GM23338 (cell line): ENCODE measurements at regions not wholly inside any gene's neighbourhood (a gene's known extent, or its start where the extent isn't known, plus 50 kb on each side); places are given as distances from the start of the nearest gene placed in this dataset.

Source experiments
- ATAC-seq: fragments of 200-7000 bp; cut with Tn5 transposase; 3 replicates; pipeline ENCODE4 v1.9.1; 2020
- DNase-seq: peaks from one replicate; pipeline ENCODE4 v3.0.0-alpha.2; 2015; ENCODE audit warnings: low spot score
- H2AFZ ChIP-seq: fragments of 200-600 bp; sonication (generic); 2 replicates; pipeline ENCODE4 v1.8.0; 2016; ENCODE audit warnings: antibody characterized with exemption, mild to moderate bottlenecking, moderate library complexity
- H3F3A ChIP-seq: fragments of 200-600 bp; sonication (generic); replicated peaks from 2 replicates; pipeline ENCODE4 v1.8.0; 2017; ENCODE audit warnings: antibody characterized with exemption, mixed run types, low read depth
- H3K27ac ChIP-seq: fragments of 200-600 bp; sonication (generic); 2 replicates; pipeline ENCODE4 v1.6.1; 2016; ENCODE audit warnings: low read depth
- H3K27me3 ChIP-seq: fragments of 200-600 bp; sonication (generic); 2 replicates; pipeline ENCODE4 v1.8.0; 2016; ENCODE audit warnings: mild to moderate bottlenecking, mixed run types, moderate library complexity; ENCODE audit not compliant: insufficient read depth
- H3K36me3 ChIP-seq: fragments of 200-600 bp; sonication (generic); 2 replicates; pipeline ENCODE4 v1.8.0; 2016; ENCODE audit warnings: mild to moderate bottlenecking; ENCODE audit not compliant: insufficient read depth
- H3K4me1 ChIP-seq: fragments of 200-600 bp; sonication (generic); 2 replicates; pipeline ENCODE4 v1.8.0; 2016; ENCODE audit warnings: mild to moderate bottlenecking, moderate library complexity; ENCODE audit not compliant: insufficient read depth
- H3K4me2 ChIP-seq: fragments of 200-600 bp; sonication (generic); 2 replicates; pipeline ENCODE4 v1.7.1; 2017; ENCODE audit warnings: mixed run types
- H3K4me3 ChIP-seq: fragments of 200-600 bp; sonication (generic); 2 replicates; pipeline ENCODE4 v1.6.1; 2016; ENCODE audit warnings: mixed run types
- H3K79me2 ChIP-seq: fragments of 200-600 bp; sonication (generic); replicated peaks from 2 replicates; pipeline ENCODE4 v1.8.0; 2017; ENCODE audit warnings: mild to moderate bottlenecking; ENCODE audit not compliant: insufficient read depth
- H3K9me2 ChIP-seq: fragments of 200-600 bp; sonication (generic); 2 replicates; pipeline ENCODE4 v1.8.0; 2017; ENCODE audit not compliant: insufficient read depth
- H4K20me1 ChIP-seq: fragments of 200-600 bp; sonication (generic); replicated peaks from 2 replicates; pipeline ENCODE4 v1.8.0; 2017; ENCODE audit warnings: mild to moderate bottlenecking; ENCODE audit not compliant: insufficient read depth
- H3K27ac Mint-ChIP-seq: 2 replicates; pipeline ENCODE4 v1.8.0; 2020; ENCODE audit warnings: inconsistent platforms, mild to moderate bottlenecking, moderate library complexity, mixed read lengths
- H3K27me3 Mint-ChIP-seq: 3 replicates; pipeline ENCODE4 v1.8.0; 2022; ENCODE audit warnings: low read depth, mild to moderate bottlenecking, moderate library complexity, mixed read lengths, inconsistent platforms; ENCODE audit not compliant: insufficient read depth, poor library complexity
- H3K36me3 Mint-ChIP-seq: 3 replicates; pipeline ENCODE4 v1.8.0; 2021; ENCODE audit warnings: low read depth, mild to moderate bottlenecking, inconsistent platforms, moderate library complexity, mixed read lengths
- H3K4me1 Mint-ChIP-seq: 3 replicates; pipeline ENCODE4 v1.8.0; 2020; ENCODE audit warnings: mild to moderate bottlenecking, inconsistent platforms, mixed read lengths
- H3K4me3 Mint-ChIP-seq: 3 replicates; pipeline ENCODE4 v1.8.0; 2021; ENCODE audit warnings: moderate library complexity, mild to moderate bottlenecking, inconsistent platforms, mixed read lengths
- H3K9me3 Mint-ChIP-seq: 3 replicates; pipeline ENCODE4 v1.8.0; 2020; ENCODE audit warnings: moderate library complexity, mild to moderate bottlenecking, inconsistent platforms, mixed read lengths
- JUNB ChIP-seq: IDR thresholded peaks from one replicate; pipeline ENCODE4 v1.6.1; 2016; ENCODE audit warnings: antibody characterized with exemption; ENCODE audit not compliant: unreplicated experiment
- NANOG ChIP-seq: IDR thresholded peaks from 2 replicates; pipeline ENCODE4 v1.6.1; 2016; ENCODE audit warnings: antibody characterized with exemption, borderline replicate concordance
- POLR2AphosphoS5 ChIP-seq: IDR thresholded peaks from 2 replicates; pipeline ENCODE4 v1.6.1; 2016; ENCODE audit warnings: antibody characterized with exemption, low read depth
- STAT1 ChIP-seq: IDR thresholded peaks from one replicate; pipeline ENCODE4 v1.6.1; 2016; ENCODE audit warnings: antibody characterized with exemption; ENCODE audit not compliant: unreplicated experiment
- TF ChIP-seq, protein P1 (sequence below): IDR thresholded peaks from one replicate; pipeline ENCODE4 v1.6.1; 2018; ENCODE audit warnings: antibody characterized with exemption; ENCODE audit not compliant: unreplicated experiment
- TF ChIP-seq, protein P2 (sequence below): fragments of 250-450 bp; sonication (Bioruptor Pico); IDR thresholded peaks from 2 replicates; pipeline ENCODE4 v1.5.0; 2020; ENCODE audit warnings: mild to moderate bottlenecking, moderate library complexity

DNA sequence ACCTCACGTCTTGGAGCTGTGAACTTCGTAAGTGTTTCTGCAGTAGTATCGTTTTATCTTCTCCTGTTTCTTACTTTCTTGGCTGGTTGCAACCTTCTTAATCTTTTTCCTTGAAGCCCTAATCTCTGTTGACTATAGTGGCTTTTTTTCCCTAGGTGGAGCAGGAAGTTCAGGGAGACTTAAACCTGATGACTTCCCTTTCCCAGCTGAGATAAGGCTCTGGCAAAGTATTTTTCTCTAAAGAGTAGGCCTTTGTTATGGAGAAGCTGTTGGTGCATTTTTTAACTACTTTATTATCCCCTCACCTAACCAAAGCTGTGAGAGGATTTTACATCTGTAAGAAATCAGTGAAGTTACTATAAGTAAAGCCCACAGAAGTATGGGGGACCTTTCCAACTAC lies 723.1 kb upstream of the RIOK2 start:
- Mint-ChIP-seq H3K4me3 (no peak overlapping the region), H3K9me3 (peaks cover 61% of the 10 kb centered on the region), H3K27ac (no peak overlapping the region), H3K27me3 (no peaks in the 10 kb centered on the region), H3K4me1 (peaks cover 15% of the 10 kb centered on the region; the same call in 2 of the 3 replicates), H3K36me3 (peaks cover 58% of the 10 kb centered on the region)
- H3K4me3 ChIP-seq, result 0 out of 2 replicates have a peak overlapping the region, but pooled peaks have one; percentile 12
- peaks cover 9% of the 10 kb centered on the region for H3K4me1 ChIP-seq
- no peaks in the 10 kb centered on the region for H3F3A ChIP-seq
- TF ChIP-seq, protein P1, sequence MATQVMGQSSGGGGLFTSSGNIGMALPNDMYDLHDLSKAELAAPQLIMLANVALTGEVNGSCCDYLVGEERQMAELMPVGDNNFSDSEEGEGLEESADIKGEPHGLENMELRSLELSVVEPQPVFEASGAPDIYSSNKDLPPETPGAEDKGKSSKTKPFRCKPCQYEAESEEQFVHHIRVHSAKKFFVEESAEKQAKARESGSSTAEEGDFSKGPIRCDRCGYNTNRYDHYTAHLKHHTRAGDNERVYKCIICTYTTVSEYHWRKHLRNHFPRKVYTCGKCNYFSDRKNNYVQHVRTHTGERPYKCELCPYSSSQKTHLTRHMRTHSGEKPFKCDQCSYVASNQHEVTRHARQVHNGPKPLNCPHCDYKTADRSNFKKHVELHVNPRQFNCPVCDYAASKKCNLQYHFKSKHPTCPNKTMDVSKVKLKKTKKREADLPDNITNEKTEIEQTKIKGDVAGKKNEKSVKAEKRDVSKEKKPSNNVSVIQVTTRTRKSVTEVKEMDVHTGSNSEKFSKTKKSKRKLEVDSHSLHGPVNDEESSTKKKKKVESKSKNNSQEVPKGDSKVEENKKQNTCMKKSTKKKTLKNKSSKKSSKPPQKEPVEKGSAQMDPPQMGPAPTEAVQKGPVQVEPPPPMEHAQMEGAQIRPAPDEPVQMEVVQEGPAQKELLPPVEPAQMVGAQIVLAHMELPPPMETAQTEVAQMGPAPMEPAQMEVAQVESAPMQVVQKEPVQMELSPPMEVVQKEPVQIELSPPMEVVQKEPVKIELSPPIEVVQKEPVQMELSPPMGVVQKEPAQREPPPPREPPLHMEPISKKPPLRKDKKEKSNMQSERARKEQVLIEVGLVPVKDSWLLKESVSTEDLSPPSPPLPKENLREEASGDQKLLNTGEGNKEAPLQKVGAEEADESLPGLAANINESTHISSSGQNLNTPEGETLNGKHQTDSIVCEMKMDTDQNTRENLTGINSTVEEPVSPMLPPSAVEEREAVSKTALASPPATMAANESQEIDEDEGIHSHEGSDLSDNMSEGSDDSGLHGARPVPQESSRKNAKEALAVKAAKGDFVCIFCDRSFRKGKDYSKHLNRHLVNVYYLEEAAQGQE, result no peak
- TF ChIP-seq STAT1, result no peak
- TF ChIP-seq, protein P2, sequence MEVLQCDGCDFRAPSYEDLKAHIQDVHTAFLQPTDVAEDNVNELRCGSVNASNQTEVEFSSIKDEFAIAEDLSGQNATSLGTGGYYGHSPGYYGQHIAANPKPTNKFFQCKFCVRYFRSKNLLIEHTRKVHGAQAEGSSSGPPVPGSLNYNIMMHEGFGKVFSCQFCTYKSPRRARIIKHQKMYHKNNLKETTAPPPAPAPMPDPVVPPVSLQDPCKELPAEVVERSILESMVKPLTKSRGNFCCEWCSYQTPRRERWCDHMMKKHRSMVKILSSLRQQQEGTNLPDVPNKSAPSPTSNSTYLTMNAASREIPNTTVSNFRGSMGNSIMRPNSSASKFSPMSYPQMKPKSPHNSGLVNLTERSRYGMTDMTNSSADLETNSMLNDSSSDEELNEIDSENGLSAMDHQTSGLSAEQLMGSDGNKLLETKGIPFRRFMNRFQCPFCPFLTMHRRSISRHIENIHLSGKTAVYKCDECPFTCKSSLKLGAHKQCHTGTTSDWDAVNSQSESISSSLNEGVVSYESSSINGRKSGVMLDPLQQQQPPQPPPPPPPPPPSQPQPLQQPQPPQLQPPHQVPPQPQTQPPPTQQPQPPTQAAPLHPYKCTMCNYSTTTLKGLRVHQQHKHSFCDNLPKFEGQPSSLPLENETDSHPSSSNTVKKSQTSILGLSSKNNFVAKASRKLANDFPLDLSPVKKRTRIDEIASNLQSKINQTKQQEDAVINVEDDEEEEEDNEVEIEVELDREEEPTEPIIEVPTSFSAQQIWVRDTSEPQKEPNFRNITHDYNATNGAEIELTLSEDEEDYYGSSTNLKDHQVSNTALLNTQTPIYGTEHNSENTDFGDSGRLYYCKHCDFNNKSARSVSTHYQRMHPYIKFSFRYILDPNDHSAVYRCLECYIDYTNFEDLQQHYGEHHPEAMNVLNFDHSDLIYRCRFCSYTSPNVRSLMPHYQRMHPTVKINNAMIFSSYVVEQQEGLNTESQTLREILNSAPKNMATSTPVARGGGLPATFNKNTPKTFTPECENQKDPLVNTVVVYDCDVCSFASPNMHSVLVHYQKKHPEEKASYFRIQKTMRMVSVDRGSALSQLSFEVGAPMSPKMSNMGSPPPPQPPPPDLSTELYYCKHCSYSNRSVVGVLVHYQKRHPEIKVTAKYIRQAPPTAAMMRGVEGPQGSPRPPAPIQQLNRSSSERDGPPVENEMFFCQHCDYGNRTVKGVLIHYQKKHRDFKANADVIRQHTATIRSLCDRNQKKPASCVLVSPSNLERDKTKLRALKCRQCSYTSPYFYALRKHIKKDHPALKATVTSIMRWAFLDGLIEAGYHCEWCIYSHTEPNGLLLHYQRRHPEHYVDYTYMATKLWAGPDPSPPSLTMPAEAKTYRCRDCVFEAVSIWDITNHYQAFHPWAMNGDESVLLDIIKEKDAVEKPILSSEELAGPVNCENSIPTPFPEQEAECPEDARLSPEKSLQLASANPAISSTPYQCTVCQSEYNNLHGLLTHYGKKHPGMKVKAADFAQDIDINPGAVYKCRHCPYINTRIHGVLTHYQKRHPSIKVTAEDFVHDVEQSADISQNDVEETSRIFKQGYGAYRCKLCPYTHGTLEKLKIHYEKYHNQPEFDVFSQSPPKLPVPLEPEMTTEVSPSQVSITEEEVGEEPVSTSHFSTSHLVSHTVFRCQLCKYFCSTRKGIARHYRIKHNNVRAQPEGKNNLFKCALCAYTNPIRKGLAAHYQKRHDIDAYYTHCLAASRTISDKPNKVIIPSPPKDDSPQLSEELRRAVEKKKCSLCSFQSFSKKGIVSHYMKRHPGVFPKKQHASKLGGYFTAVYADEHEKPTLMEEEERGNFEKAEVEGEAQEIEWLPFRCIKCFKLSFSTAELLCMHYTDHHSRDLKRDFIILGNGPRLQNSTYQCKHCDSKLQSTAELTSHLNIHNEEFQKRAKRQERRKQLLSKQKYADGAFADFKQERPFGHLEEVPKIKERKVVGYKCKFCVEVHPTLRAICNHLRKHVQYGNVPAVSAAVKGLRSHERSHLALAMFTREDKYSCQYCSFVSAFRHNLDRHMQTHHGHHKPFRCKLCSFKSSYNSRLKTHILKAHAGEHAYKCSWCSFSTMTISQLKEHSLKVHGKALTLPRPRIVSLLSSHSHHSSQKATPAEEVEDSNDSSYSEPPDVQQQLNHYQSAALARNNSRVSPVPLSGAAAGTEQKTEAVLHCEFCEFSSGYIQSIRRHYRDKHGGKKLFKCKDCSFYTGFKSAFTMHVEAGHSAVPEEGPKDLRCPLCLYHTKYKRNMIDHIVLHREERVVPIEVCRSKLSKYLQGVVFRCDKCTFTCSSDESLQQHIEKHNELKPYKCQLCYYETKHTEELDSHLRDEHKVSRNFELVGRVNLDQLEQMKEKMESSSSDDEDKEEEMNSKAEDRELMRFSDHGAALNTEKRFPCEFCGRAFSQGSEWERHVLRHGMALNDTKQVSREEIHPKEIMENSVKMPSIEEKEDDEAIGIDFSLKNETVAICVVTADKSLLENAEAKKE (CRISPR knock-in tag), result peak; percentile 61; the same call in 1 of the 2 replicates
- no peak for TF ChIP-seq POLR2AphosphoS5
- TF ChIP-seq NANOG, result no peak; the same call in 1 of the 2 replicates
- no peak for TF ChIP-seq JUNB
- no peak overlapping the region for H2AFZ ChIP-seq
- H3K27ac ChIP-seq, result peak overlapping the region; percentile 64
- no peaks in the 10 kb centered on the region for H3K27me3 ChIP-seq
- ATAC-seq (peak; percentile 71), DNase-seq (peak; percentile 47)
- H3K9me2 ChIP-seq, result no peaks in the 10 kb centered on the region
- H3K79me2 ChIP-seq, result no peaks in the 10 kb centered on the region
- no peaks in the 10 kb centered on the region for H4K20me1 ChIP-seq
- peaks cover 15% of the 10 kb centered on the region; the same call in 1 of the 2 replicates for H3K36me3 ChIP-seq
- peak overlapping the region; percentile 41 for H3K4me2 ChIP-seq
